ENCODE measurements at regions not wholly inside any gene's neighbourhood (a gene's known extent, or its start where the extent isn't known, plus 50 kb on each side); places are given as distances from the start of the nearest gene placed in this dataset.

DNA sequence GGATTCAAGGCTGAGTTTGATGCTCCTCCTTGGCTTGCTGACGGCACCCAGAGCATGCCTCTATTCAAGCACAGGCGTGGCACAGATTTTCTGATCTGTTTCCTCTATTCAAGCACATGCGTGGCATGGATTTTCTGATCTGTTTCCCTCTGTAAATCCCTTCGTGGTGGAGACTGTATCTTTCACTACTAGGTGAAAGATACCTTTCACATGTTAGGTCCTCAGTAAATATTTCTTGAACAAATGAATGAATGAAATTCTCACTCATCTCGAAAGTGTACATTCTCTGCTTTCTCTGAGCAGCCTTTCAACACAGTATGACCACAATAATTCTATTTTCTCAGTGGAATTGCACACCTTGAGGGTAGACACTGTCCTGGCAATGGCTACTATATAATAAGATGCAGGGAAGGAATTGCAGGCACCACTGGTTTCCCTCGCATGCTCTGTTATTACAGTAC lies 72.6 kb upstream of the F13A1 start:
- Histone ChIP-seq H3K4me2 (no peak overlapping the region), H3K79me2 (ENCODE audit: insufficient read depth) (no peaks in the 10 kb centered on the region), H4K20me1 (ENCODE audit: insufficient read depth) (no peaks in the 10 kb centered on the region), H3K36me3 (replicated peaks in 1 of 2; ENCODE audit: control insufficient read depth in 1 of 2, insufficient read depth in 2 of 2, low read length in 1 of 2) (no peaks in the 10 kb centered on the region), H3K27me3 (ENCODE audit: insufficient read depth) (no peaks in the 10 kb centered on the region), H3K9me2 (no peaks in the 10 kb centered on the region), H3K4me3 (ENCODE audit: low read depth in 2 of 2, low read length in 1 of 2) (no peak overlapping the region), H3F3A (replicated peaks; ENCODE audit: insufficient read depth) (no peaks in the 10 kb centered on the region), H3K9ac (no peak overlapping the region), H3K9me3 (no peaks in the 10 kb centered on the region), H3K27ac (ENCODE audit: low read depth in 2 of 2, low read length in 1 of 2) (no peak overlapping the region), H2AFZ (ENCODE audit: low read depth) (no peak overlapping the region), H3K4me1 (ENCODE audit: control insufficient read depth in 1 of 2, insufficient read depth in 2 of 2, low read depth in 1 of 2, low read length in 1 of 2) (no peaks in the 10 kb centered on the region)
- POLR2A ChIA-PET: no interaction called here
- CTCF ChIA-PET: no interaction called here
- WGBS (ENCODE audit: low lambda C conversion rate): under 1% methylated on average over 5 of the region's 6 CpGs
- DNase-seq: no peak
- TF ChIP-seq ELF1 (IDR thresholded peaks at IDR 0.05): no peak
- no peak for TF ChIP-seq FOXM1 (IDR thresholded peaks at IDR 0.05; ENCODE audit: low read depth)
- no peak for TF ChIP-seq RAD21 (IDR thresholded peaks at IDR 0.05; ENCODE audit: low read length)
- no peak for TF ChIP-seq NRF1 (IDR thresholded peaks at IDR 0.05; ENCODE audit: low read depth, low read length)
- TF ChIP-seq JUND (IDR thresholded peaks at IDR 0.05): no peak
- TF ChIP-seq IRF3 (IDR thresholded peaks at IDR 0.05; ENCODE audit: low read depth, low read length): no peak
- no peak for TF ChIP-seq FOXJ3 (CRISPR knock-in tag; IDR thresholded peaks at IDR 0.05)
- no peak for TF ChIP-seq NFIC (IDR thresholded peaks at IDR 0.05; ENCODE audit: borderline replicate concordance)
- TF ChIP-seq RCOR1 (IDR thresholded peaks at IDR 0.05; ENCODE audit: low read length): no peak
- no peak for TF ChIP-seq USF2 (IDR thresholded peaks at IDR 0.05; ENCODE audit: borderline replicate concordance, low read depth, low read length)
- no peak for TF ChIP-seq TCF12 (IDR thresholded peaks at IDR 0.05)
- TF ChIP-seq, protein P1, sequence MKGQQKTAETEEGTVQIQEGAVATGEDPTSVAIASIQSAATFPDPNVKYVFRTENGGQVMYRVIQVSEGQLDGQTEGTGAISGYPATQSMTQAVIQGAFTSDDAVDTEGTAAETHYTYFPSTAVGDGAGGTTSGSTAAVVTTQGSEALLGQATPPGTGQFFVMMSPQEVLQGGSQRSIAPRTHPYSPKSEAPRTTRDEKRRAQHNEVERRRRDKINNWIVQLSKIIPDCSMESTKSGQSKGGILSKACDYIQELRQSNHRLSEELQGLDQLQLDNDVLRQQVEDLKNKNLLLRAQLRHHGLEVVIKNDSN (IDR thresholded peaks at IDR 0.05; ENCODE audit: borderline replicate concordance, low read depth): no peak
- TF ChIP-seq CHD2 (IDR thresholded peaks at IDR 0.05; ENCODE audit: low read length, partially characterized antibody): no peak
- TF ChIP-seq SIN3A (IDR thresholded peaks at IDR 0.05; ENCODE audit: borderline replicate concordance, low read depth, low read length): no peak
- no peak for TF ChIP-seq RFX5 (IDR thresholded peaks at IDR 0.05; ENCODE audit: low read length)
- no peak for TF ChIP-seq EP300 (IDR thresholded peaks at IDR 0.05; ENCODE audit: borderline replicate concordance in 1 of 2, low read depth in 1 of 2, low read length in 1 of 2)
- TF ChIP-seq TEAD4 (IDR thresholded peaks at IDR 0.05; ENCODE audit: borderline replicate concordance, insufficient read depth): no peak
- TF ChIP-seq ZBTB33 (IDR thresholded peaks at IDR 0.05; ENCODE audit: borderline replicate concordance, low read depth): no peak
- no peak for TF ChIP-seq TAF1 (IDR thresholded peaks at IDR 0.05; ENCODE audit: borderline replicate concordance, low read depth, low read length)
- no peak for TF ChIP-seq GABPA (IDR thresholded peaks at IDR 0.05; ENCODE audit: low read depth)

All from SK-N-SH (cell line).